Dendritic cell treated with granulocyte-macrophage colony-stimulating factor and Interleukin-4, amounts not matched to agents 40 ng/mL and 50 ng/mL, for 4 days (primary cell): ENCODE measurements at regions not wholly inside any gene's neighbourhood (a gene's known extent, or its start where the extent isn't known, plus 50 kb on each side); places are given as distances from the start of the nearest gene placed in this dataset.

Source experiments
- H3K27ac Mint-ChIP-seq: one replicate; pipeline ENCODE4 v1.8.0; 2022; ENCODE audit warnings: mild to moderate bottlenecking, mixed read lengths
- H3K27me3 Mint-ChIP-seq: one replicate; pipeline ENCODE4 v1.8.0; 2022; ENCODE audit warnings: mild to moderate bottlenecking, mixed read lengths
- H3K36me3 Mint-ChIP-seq: one replicate; pipeline ENCODE4 v1.8.0; 2022; ENCODE audit warnings: low read depth, mixed read lengths
- H3K4me1 Mint-ChIP-seq: one replicate; pipeline ENCODE4 v1.8.0; 2022; ENCODE audit warnings: low read depth, mixed read lengths
- H3K4me3 Mint-ChIP-seq: one replicate; pipeline ENCODE4 v1.8.0; 2022; ENCODE audit warnings: mild to moderate bottlenecking, moderate library complexity, mixed read lengths
- H3K9me3 Mint-ChIP-seq: one replicate; pipeline ENCODE4 v1.8.0; 2022; ENCODE audit warnings: mixed read lengths
- intact Hi-C: fragments of 100-400 bp; cut with micrococcal nuclease; formaldehyde crosslinking; loops from one replicate; pipeline ENCODE4 v1.15.0; 2022

DNA sequence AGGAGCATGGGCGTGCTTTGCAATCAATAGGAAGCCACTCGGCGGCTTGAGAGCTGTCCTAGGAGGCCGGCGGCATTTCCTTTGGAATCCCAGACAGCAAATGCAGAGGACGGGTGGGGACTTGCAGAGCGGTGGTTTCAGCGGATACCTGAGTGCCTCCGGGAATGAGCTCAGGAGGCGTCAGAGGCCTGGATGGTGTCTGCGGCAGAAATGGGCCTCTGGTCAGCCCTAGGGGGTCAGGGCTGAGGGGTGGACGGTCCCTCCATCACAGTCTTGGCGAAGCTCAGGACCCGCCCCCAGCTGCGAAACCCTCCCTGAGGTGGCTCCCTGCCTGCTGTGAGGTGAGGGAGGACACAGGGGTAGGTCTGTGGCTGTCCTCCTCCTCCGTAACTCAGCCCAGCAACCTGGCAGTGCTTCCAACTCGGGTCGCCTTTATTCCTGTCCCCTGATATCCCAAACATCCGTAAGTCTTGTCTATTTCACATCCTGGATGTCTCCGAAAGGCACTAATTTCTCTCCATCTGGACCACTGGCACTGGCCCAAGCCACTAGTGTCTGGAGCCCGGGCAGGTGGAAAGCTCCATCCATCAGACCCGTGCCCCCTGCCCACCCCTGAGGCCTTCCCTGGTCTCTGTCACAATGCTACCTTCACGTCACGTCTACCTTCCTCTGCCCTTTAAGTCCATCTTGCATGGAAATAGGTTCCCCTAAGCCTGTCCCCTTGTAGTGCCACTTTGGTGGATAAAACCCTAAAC, 686.6 kb downstream of the BRD1 start:
- H3K9me3 Mint-ChIP-seq = no peaks in the 10 kb centered on the region
- H3K4me1 Mint-ChIP-seq = no peaks in the 10 kb centered on the region
- H3K27ac Mint-ChIP-seq = no peak overlapping the region
- no peaks in the 10 kb centered on the region for H3K36me3 Mint-ChIP-seq
- H3K27me3 Mint-ChIP-seq = peaks cover 5% of the 10 kb centered on the region
- no peak overlapping the region for H3K4me3 Mint-ChIP-seq
- intact Hi-C loops = no loop called here

DNA sequence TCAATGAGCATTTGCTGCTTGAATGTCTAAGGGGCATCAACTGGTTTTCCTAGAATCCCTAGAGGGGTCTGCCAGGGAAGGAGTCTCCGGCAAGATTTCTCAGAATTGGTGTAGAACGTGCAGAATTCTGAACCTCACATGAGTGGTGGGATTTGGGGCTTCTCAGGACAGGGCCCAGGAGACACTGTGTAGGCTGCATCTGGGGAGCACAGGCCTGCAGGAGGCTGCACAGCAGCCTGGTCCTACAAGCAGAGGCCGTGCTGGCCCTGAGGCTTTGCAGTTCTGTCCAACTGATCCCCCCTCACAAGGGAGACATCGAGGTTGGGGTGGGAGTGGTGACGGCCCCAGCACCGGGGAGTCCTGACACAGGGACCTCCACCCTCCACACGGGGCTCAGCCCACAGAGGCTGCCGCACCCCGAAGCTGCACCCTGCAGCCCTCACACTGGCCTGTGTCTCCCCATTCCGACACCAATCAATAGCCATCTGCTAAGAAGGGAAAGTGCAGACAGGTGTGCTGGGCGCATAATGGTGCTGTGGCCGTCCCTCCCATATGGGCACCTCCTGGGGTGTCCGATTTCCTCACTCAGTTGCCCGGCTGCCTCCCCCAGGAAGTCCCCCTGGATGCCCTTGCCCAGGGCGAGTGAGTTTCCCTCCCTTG, 688.1 kb downstream of the BRD1 start:
- intact Hi-C loops = no loop called here
- no peak overlapping the region for H3K27ac Mint-ChIP-seq
- H3K4me3 Mint-ChIP-seq = no peak overlapping the region
- no peaks in the 10 kb centered on the region for H3K36me3 Mint-ChIP-seq
- no peaks in the 10 kb centered on the region for H3K9me3 Mint-ChIP-seq
- H3K4me1 Mint-ChIP-seq = no peaks in the 10 kb centered on the region
- peaks cover 3% of the 10 kb centered on the region for H3K27me3 Mint-ChIP-seq

DNA sequence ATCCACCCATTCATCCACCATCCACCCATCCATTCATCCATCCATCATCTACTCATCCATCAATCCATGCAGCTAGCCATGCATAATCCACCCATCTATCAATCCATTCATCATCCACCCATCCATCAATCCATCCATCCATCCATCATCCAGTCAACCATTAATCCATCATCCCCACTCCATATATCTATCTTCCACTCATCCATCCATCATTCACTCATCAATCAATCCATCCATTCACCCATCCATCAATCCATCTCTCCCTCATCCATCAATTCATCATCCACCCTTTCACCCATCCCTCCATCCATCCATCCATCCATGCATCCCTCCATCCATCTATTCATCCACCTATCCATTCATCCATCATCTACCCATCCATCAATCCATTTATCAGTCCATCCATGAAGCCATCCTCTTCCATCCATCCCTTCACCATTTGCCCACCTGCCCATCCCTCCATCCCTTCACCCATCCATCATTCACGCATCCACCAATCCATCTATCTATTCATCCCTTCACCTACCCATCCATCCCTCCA, 689.4 kb downstream of the BRD1 start:
- Mint-ChIP-seq H3K4me3 (no peak overlapping the region), H3K27ac (no peak overlapping the region), H3K27me3 (peaks cover 3% of the 10 kb centered on the region), H3K9me3 (no peaks in the 10 kb centered on the region), H3K36me3 (no peaks in the 10 kb centered on the region), H3K4me1 (no peaks in the 10 kb centered on the region)
- intact Hi-C loops = no loop called here

GRCh38 chr22:49137206-49137840, 690.4 kb downstream of the BRD1 start:
- intact Hi-C loops = no loop called here
- no peak overlapping the region for H3K4me3 Mint-ChIP-seq
- H3K36me3 Mint-ChIP-seq = no peaks in the 10 kb centered on the region
- H3K4me1 Mint-ChIP-seq = no peaks in the 10 kb centered on the region
- H3K27ac Mint-ChIP-seq = no peak overlapping the region
- no peaks in the 10 kb centered on the region for H3K9me3 Mint-ChIP-seq
- H3K27me3 Mint-ChIP-seq = peaks cover 8% of the 10 kb centered on the region

DNA sequence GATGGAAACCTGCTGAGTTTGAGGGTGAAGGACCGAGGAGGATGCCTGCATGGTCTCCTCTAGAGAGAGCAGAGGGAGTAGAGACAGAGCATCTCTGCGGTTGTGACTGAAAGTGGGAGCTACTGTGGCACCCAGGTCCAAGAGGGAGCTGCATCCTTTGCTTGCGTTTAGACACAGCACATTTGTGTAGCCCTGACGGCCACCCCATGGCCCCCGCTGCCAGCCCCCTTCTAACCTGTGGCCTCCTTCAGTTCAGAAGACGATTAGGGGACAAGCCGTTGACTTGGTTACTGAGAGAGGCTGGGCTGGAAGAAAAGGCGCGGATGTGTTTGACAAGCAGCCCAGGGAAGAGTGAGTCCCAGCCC, 690.9 kb downstream of the BRD1 start:
- H3K9me3 Mint-ChIP-seq = no peaks in the 10 kb centered on the region
- H3K27me3 Mint-ChIP-seq = peaks cover 8% of the 10 kb centered on the region
- no peak overlapping the region for H3K4me3 Mint-ChIP-seq
- intact Hi-C loops = no loop called here
- H3K36me3 Mint-ChIP-seq = no peaks in the 10 kb centered on the region
- no peaks in the 10 kb centered on the region for H3K4me1 Mint-ChIP-seq
- H3K27ac Mint-ChIP-seq = no peak overlapping the region

GRCh38 chr22:49136041-49136815, 691.4 kb downstream of the BRD1 start:
- Mint-ChIP-seq H3K27ac (no peak overlapping the region), H3K27me3 (peaks cover 9% of the 10 kb centered on the region), H3K9me3 (no peaks in the 10 kb centered on the region), H3K36me3 (no peaks in the 10 kb centered on the region), H3K4me3 (no peak overlapping the region), H3K4me1 (no peaks in the 10 kb centered on the region)
- intact Hi-C loops = no loop called here

DNA sequence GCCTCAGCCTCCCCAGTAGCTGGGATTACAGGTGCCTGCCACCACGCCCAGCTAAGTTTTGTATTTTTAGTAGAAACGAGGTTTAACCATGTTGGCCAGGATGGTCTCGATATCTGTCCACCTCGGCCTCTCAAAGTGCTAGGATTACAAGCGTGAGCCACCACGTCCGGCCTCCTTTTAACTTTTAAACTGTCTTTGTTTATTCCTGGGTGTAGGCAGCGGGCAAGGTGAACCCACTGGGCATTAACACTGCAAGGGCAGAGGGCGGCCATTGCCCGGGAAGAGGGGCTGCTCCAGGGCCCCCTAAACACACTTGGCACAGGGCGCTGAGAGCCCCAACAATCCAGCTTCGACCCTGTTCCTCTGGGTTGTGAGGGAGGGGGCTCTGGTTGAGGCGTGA, 693.6 kb downstream of the BRD1 start:
- intact Hi-C loops = no loop called here
- no peaks in the 10 kb centered on the region for H3K36me3 Mint-ChIP-seq
- no peaks in the 10 kb centered on the region for H3K4me1 Mint-ChIP-seq
- peaks cover 10% of the 10 kb centered on the region for H3K27me3 Mint-ChIP-seq
- no peak overlapping the region for H3K4me3 Mint-ChIP-seq
- no peak overlapping the region for H3K27ac Mint-ChIP-seq
- H3K9me3 Mint-ChIP-seq = no peaks in the 10 kb centered on the region

GRCh38 chr22:49133541-49133940, 694.1 kb downstream of the BRD1 start:
- H3K27ac Mint-ChIP-seq = no peak overlapping the region
- intact Hi-C loops = no loop called here
- H3K4me3 Mint-ChIP-seq = no peak overlapping the region
- no peaks in the 10 kb centered on the region for H3K9me3 Mint-ChIP-seq
- H3K27me3 Mint-ChIP-seq = peaks cover 10% of the 10 kb centered on the region
- H3K4me1 Mint-ChIP-seq = no peaks in the 10 kb centered on the region
- H3K36me3 Mint-ChIP-seq = no peaks in the 10 kb centered on the region

DNA sequence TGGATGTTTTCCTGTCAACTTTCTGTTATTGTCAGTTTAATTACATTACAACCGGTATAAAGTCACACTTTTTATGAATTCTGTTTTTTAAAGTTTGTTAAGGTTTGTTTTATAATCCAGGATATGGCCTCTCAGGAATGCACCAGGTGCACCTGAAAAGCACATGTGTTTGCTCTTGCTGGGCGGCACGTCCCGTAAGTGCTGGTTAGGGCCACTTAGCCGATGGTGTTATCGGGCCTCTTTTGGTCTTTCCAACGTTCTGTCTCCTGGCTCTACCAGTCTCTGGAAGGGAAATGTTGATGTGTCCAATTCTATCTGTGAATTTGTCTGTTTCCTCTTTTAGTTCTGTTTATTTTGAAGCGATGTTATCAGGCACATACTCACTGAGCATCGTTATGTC, 695.7 kb downstream of the BRD1 start:
- peaks cover 10% of the 10 kb centered on the region for H3K27me3 Mint-ChIP-seq
- no peaks in the 10 kb centered on the region for H3K9me3 Mint-ChIP-seq
- H3K36me3 Mint-ChIP-seq = no peaks in the 10 kb centered on the region
- no peaks in the 10 kb centered on the region for H3K4me1 Mint-ChIP-seq
- intact Hi-C loops = no loop called here
- no peak overlapping the region for H3K27ac Mint-ChIP-seq
- no peak overlapping the region for H3K4me3 Mint-ChIP-seq

DNA sequence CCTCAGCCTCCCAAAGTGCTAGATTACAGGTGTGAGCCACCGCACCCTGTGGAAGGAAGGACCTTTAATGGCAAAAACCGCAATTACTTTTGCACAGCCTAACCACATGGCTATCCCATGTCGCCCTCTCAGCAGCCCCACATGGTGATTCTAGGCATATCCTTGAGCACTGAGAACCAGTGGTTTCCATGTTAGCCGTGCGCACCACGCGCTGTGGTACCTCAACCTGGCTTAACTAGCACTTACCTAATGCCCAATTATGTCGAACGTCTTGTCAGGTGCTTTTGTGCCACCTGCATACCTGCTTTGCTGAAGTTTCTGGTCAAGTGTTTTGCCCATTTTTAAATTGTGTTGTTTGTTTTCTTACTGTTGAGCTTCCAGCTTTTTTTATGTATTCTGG, 697.9 kb downstream of the BRD1 start:
- H3K4me1 Mint-ChIP-seq = no peaks in the 10 kb centered on the region
- H3K27ac Mint-ChIP-seq = no peak overlapping the region
- H3K27me3 Mint-ChIP-seq = peaks cover 8% of the 10 kb centered on the region
- no peak overlapping the region for H3K4me3 Mint-ChIP-seq
- H3K9me3 Mint-ChIP-seq = no peaks in the 10 kb centered on the region
- intact Hi-C loops = no loop called here
- no peaks in the 10 kb centered on the region for H3K36me3 Mint-ChIP-seq

- intact Hi-C loops = no loop called here
- Mint-ChIP-seq H3K36me3 (no peaks in the 10 kb centered on the region), H3K9me3 (no peaks in the 10 kb centered on the region), H3K4me3 (no peak overlapping the region), H3K4me1 (no peaks in the 10 kb centered on the region), H3K27me3 (peaks cover 8% of the 10 kb centered on the region), H3K27ac (no peak overlapping the region)
Measured at GRCh38 chr22:49128874-49129273, 698.8 kb downstream of the BRD1 start.

- Mint-ChIP-seq H3K4me1 (no peaks in the 10 kb centered on the region), H3K4me3 (no peak overlapping the region), H3K27ac (no peak overlapping the region), H3K27me3 (no peaks in the 10 kb centered on the region), H3K9me3 (peaks cover 9% of the 10 kb centered on the region), H3K36me3 (no peaks in the 10 kb centered on the region)
- intact Hi-C loops = no loop called here
Measured at GRCh38 chr22:49124608-49125007, 703.1 kb downstream of the BRD1 start.

- intact Hi-C loops = no loop called here
- Mint-ChIP-seq H3K9me3 (peaks cover 9% of the 10 kb centered on the region), H3K27ac (no peak overlapping the region), H3K4me3 (no peak overlapping the region), H3K4me1 (no peaks in the 10 kb centered on the region), H3K27me3 (no peaks in the 10 kb centered on the region), H3K36me3 (no peaks in the 10 kb centered on the region)
Measured at GRCh38 chr22:49123621-49124192, 704.0 kb downstream of the BRD1 start.
